GM18867 (cell line): ENCODE measurements at regions not wholly inside any gene's neighbourhood (a gene's known extent, or its start where the extent isn't known, plus 50 kb on each side); places are given as distances from the start of the nearest gene placed in this dataset.

ENCODE experiments used
- ATAC-seq: cut with Tn5 transposase; IDR thresholded peaks from one replicate; pipeline ENCODE4 v1.9.1; 2021; ENCODE audit warnings: mild to moderate bottlenecking, moderate library complexity; ENCODE audit not compliant: unreplicated experiment

- no peak for ATAC-seq
Observed at GRCh38 chr14:34138175-34138574, 187.3 kb upstream of the EGLN3 start.

GRCh38 chr14:34137001-34137745 lies 186.3 kb upstream of the EGLN3 start:
- no peak for ATAC-seq

DNA sequence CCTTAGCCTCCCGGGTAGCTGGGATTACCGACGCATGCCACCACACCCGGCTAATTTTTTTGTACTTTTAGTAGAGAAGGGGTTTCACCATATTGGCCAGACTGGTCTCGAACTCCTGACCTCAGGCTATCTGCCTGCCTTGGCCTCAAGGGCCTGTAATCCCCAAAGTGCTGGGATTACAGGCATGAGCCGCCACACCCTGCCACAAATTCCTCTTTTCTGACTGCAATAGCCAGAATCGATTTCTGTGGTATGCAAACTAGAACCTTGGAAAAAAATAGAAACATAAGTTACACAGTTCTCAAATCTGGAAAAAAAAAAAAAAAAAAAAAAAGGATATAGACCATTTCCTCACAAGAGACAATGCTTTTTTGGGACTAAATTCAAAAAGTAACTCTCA lies 184.6 kb upstream of the EGLN3 start:
- ATAC-seq = no peak

DNA sequence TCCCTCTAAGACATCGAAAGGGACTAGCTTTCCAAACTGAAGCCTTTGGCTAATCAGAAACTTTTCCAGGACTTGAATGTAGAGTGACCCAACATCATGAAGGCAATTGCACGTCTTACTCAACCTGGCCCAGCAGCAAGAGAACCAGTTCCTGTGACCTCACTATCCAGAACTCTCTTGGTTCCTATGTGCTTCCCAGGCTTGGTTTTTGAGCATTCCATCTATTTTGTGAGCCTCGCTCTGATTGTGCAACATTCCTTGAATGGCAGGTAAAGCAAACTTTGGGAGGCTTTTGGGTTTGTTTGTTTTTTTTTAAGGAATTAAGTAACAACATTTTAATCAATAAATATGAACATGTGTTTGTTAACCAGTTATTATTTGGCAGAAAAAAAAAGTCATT lies 183.6 kb upstream of the EGLN3 start:
- no peak for ATAC-seq

GRCh38 chr14:34129927-34130552 lies 179.2 kb upstream of the EGLN3 start:
- ATAC-seq = no peak

GRCh38 chr14:34128665-34129064 lies 177.8 kb upstream of the EGLN3 start:
- no peak for ATAC-seq

- no peak for ATAC-seq
Observed at GRCh38 chr14:34126586-34126985, 175.7 kb upstream of the EGLN3 start.

GRCh38 chr14:34124585-34124984 lies 173.7 kb upstream of the EGLN3 start:
- no peak for ATAC-seq

- ATAC-seq = no peak
Observed at GRCh38 chr14:34122650-34123049, 171.8 kb upstream of the EGLN3 start.

DNA sequence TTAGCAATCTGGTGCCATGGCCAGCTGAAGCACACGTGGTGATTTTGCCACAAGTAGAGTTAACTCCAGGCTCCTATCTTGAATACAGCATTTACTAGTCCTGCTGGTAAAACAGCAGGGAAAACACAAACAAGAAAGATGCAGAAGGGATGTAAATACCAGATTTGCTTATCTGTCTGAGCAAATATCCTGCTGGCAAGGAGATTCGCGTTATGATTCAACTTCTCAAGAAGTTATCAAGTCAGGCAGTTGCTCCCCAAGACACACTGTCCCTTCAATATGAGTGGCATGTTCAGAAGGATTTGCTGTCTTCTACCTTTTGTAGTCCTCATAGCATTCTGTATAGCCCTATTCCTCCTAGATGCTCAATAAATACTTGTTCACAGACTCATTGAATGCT lies 171.2 kb upstream of the EGLN3 start:
- ATAC-seq = no peak

- no peak for ATAC-seq
Observed at GRCh38 chr14:34120185-34120977, 169.5 kb upstream of the EGLN3 start.

GRCh38 chr14:34119107-34119858 lies 168.4 kb upstream of the EGLN3 start:
- ATAC-seq = no peak

GRCh38 chr14:34113991-34114390 lies 163.1 kb upstream of the EGLN3 start:
- no peak for ATAC-seq

DNA sequence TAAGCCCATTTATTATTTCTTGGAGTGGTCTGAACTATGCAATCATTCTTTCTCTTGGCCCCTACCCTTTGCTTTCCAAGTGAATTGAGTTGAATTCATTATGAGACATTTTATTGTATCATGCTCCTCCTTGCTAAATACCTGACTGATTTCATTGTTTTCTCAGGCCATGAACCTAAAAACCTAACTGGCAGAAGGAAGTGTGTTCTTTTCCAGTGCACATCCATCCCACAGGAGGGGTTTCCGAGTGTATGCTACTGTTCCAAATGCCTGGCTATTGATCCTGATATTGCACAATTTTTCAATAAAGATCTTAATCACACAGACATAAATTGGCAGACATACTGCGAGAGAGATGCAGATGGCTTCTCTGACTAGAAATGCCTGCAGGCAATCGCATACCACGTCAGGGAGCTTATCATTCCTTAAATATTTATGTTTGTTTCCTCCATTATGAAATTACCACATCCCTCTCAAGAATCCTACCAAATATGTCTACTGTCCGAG lies 162.2 kb upstream of the EGLN3 start:
- ATAC-seq = no peak

DNA sequence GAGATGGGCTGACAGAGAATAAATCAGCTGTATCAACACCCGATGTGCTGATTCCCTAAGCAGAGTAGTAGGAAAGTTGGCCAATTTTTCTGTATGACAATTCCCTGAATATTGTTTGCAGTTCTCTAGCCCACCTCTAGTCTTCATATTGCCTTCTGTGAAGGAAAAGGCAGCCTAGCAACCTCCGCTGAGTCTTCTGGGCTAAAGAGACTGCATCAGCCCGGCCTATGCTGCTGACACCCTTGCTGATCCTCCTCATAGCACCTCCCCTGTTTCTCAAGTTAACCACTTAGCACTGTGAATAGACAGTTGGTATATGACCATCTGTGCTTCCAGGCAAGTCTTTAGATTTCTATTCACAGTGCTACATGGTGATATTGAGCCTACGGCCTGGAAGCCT lies 161.1 kb upstream of the EGLN3 start:
- no peak for ATAC-seq

GRCh38 chr14:34111505-34111904 lies 160.6 kb upstream of the EGLN3 start:
- no peak for ATAC-seq

GRCh38 chr14:34110531-34110930 lies 159.7 kb upstream of the EGLN3 start:
- no peak for ATAC-seq

- no peak for ATAC-seq
Observed at GRCh38 chr14:34107441-34107840, 156.6 kb upstream of the EGLN3 start.

DNA sequence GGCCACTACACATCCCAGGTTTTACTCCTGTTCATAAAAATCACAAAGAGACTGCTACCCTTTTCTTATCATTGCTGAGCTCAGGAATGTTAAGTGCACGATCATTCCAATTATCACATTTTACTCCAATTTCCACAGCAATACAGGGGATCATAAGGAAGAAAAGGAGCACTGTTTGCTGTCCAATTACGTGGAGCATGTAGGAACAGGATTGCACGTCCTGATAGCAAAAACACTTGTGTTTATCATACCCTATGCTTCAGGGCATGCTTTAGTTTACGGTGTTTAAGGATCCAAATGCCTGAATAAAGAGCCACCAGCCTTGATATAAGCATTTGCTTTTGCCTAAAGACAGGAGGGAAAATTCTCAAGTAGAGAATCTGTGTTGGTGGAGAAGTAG lies 155.4 kb upstream of the EGLN3 start:
- ATAC-seq = no peak

DNA sequence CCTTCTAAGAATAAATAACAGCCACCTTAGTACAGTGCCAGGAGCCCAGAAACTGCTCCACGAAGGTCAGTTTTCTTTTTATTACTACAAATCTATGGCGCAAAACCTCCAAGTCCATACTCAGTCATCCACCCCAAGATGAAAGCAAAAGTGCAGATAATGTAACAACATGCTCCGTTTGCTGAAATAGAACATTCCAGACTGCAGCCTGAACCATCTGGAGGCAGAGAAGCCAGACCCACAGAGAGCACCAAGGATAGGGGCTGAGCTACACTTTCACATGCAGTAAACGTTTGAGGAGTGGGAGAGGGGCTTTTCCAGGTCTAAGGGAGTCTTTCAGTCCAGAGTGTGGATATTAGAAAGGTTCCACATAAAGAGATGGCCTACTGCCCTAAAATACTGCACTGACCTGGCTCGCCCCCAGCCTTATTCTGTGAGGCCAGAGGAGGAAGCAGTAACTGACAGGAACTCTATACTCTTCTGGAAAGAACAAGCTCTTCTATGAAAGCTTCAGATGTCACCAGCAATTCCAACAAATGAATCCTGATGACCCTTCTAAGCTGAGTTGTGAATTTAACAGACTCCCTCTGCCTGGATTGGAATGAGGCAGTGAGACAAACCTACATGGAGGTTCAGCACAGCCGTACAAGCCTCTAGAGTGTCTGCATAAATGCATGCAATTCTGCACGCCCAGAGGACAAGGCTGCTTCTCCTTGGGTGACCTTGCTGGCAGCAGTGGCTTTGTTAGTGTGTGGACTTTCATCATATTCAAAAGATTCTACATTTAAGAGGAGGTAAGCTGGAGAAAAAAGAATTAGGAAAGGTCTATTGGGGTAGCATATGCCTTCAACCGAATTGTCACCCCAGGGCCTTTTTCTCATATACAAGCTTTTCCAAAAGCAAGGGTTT lies 153.9 kb upstream of the EGLN3 start:
- no peak for ATAC-seq
